Naive thymus-derived CD4-positive, alpha-beta T cell (primary cell): ENCODE measurements at regions not wholly inside any gene's neighbourhood (a gene's known extent, or its start where the extent isn't known, plus 50 kb on each side); places are given as distances from the start of the nearest gene placed in this dataset.

ENCODE experiments used
- ATAC-seq: fragments of 150-1000 bp; cut with Tn5 transposase; 2 replicates; pipeline ENCODE4 v1.10.0; 2021; ENCODE audit warnings: mild to moderate bottlenecking, moderate library complexity
- CTCF ChIA-PET: fragments of 350-600 bp; sonication (Branson Sonifier 250); formaldehyde crosslinking; loops from one replicate; lab custom pipeline; 2021; ENCODE audit warnings: antibody characterized with exemption; lab: Charles Lee
- POLR2A ChIA-PET: fragments of 350-600 bp; sonication (Branson Sonifier 250); formaldehyde crosslinking; loops from one replicate; lab custom pipeline; 2021; ENCODE audit warnings: antibody characterized with exemption, inconsistent platforms; lab: Charles Lee
- DNase-seq, 9 donors: peaks; one replicate each; pipeline versions ENCODE4 v3.0.0 to v3.0.0-alpha.2; 2020 to 2022; ENCODE audit warnings: mixed read lengths in 1 of 9
- H3K27ac ChIP-seq: one replicate; pipeline ENCODE4 v1.7.0; 2013; ENCODE audit warnings: mild to moderate bottlenecking, low read depth, low read length, moderate library complexity
- H3K27me3 ChIP-seq, 2 donors: one replicate each; pipeline ENCODE4 v1.7.0; 2013; ENCODE audit warnings: low read length in 2 of 2, mild to moderate bottlenecking in 2 of 2, moderate library complexity in 2 of 2; ENCODE audit not compliant: control insufficient read depth in 2 of 2, insufficient read depth in 2 of 2
- H3K36me3 ChIP-seq, 3 experiments: 1 replicate in 2 of 3; 2 replicates in 1 of 3; pipeline ENCODE4 v1.7.0; 2013; ENCODE audit warnings: low read length in 3 of 3, mild to moderate bottlenecking in 3 of 3, moderate library complexity in 1 of 3; ENCODE audit not compliant: insufficient read depth in 3 of 3, control insufficient read depth in 2 of 3
- H3K4me1 ChIP-seq, 2 donors: one replicate each; pipeline ENCODE4 v1.7.0; 2013; ENCODE audit warnings: low read length in 2 of 2, mild to moderate bottlenecking in 2 of 2, moderate library complexity in 1 of 2; ENCODE audit not compliant: control insufficient read depth in 2 of 2, insufficient read depth in 2 of 2
- H3K4me3 ChIP-seq: 2 replicates; pipeline ENCODE4 v1.7.0; 2013; ENCODE audit warnings: mild to moderate bottlenecking, low read length
- H3K9me3 ChIP-seq, 3 experiments: 1 replicate in 2 of 3; 2 replicates in 1 of 3; pipeline ENCODE4 v1.7.0; 2013; ENCODE audit warnings: low read length in 3 of 3; ENCODE audit not compliant: control insufficient read depth in 2 of 3
- H3K27ac Mint-ChIP-seq, 9 donors: one replicate each; pipeline ENCODE4 v1.8.0; 2020 to 2022; ENCODE audit warnings: mixed read lengths in 9 of 9, mild to moderate bottlenecking in 8 of 9, moderate library complexity in 5 of 9, inconsistent platforms in 2 of 9
- H3K27me3 Mint-ChIP-seq, 5 donors: one replicate each; pipeline ENCODE4 v1.8.0; 2021 to 2022; ENCODE audit warnings: mixed read lengths in 5 of 5, mild to moderate bottlenecking in 1 of 5
- H3K36me3 Mint-ChIP-seq, 5 donors: one replicate each; pipeline ENCODE4 v1.8.0; 2020 to 2022; ENCODE audit warnings: mixed read lengths in 5 of 5, mild to moderate bottlenecking in 3 of 5, inconsistent platforms in 1 of 5
- H3K4me1 Mint-ChIP-seq, 7 donors: one replicate each; pipeline ENCODE4 v1.8.0; 2020 to 2022; ENCODE audit warnings: mixed read lengths in 7 of 7, mild to moderate bottlenecking in 3 of 7, inconsistent platforms in 1 of 7
- H3K4me3 Mint-ChIP-seq, 10 donors: one replicate each; pipeline ENCODE4 v1.8.0; 2020 to 2022; ENCODE audit warnings: mild to moderate bottlenecking in 10 of 10, mixed read lengths in 10 of 10, moderate library complexity in 6 of 10, inconsistent platforms in 2 of 10
- H3K9me3 Mint-ChIP-seq, 11 donors: one replicate each; pipeline ENCODE4 v1.8.0; 2020 to 2022; ENCODE audit warnings: mixed read lengths in 11 of 11, mild to moderate bottlenecking in 4 of 11, inconsistent platforms in 1 of 11, moderate library complexity in 1 of 11
- intact Hi-C, 2 donors: fragments of 100-400 bp; cut with micrococcal nuclease; formaldehyde crosslinking; loops; one replicate each; pipeline ENCODE4 v1.15.1; 2023

- Histone ChIP-seq H3K4me3 (no peak overlapping the region), H3K4me1 (no peaks in the 10 kb centered on the region), H3K27me3 (no peaks in the 10 kb centered on the region), H3K36me3 (no peaks in the 10 kb centered on the region), H3K9me3 (no peaks in the 10 kb centered on the region), H3K27ac (no peak overlapping the region)
- Mint-ChIP-seq H3K9me3 (no peaks in the 10 kb centered on the region), H3K27ac (no peak overlapping the region), H3K4me3 (no peak overlapping the region), H3K4me1 (no peaks in the 10 kb centered on the region), H3K27me3 (peaks cover 0 to 6% (median 0%) of the 10 kb centered on the region in 5 donors), H3K36me3 (no peaks in the 10 kb centered on the region)
- ChIA-PET CTCF (no interaction called here), POLR2A (no interaction called here)
- ATAC-seq (no peak), DNase-seq (no peak)
- intact Hi-C loops: no loop called here
Observed at GRCh38 chr2:106294182-106294581, 100.1 kb upstream of the UXS1 start.

DNA sequence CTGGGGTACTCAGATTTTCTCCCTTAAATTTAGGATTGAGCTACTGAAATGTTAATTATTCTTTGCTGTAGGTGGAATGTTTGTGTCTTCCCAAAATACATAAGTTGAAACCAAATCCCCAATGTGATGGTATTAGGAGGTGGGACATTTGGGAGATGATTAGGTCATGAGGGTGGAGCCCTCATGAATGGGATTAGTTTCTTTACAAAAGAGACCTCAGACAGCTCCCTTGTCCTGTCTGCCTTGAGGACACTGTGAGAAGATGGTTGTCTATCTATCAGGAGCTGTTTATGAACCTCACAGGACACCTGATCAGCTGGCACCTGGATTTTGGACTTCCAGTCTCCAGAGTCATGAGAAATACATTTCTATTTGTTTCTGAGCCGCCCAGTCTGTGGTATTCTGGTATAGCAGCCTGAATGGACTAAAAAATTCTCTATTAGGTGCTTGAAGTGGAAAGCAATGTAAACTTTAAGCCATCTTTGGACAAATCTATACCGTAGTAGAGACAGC, 99.2 kb upstream of the UXS1 start:
- Histone ChIP-seq H3K9me3 (no peaks in the 10 kb centered on the region), H3K4me3 (no peak overlapping the region), H3K27me3 (no peaks in the 10 kb centered on the region), H3K36me3 (no peaks in the 10 kb centered on the region), H3K27ac (no peak overlapping the region), H3K4me1 (no peaks in the 10 kb centered on the region)
- Mint-ChIP-seq H3K4me3 (no peak overlapping the region), H3K27me3 (peaks cover 0 to 6% (median 0%) of the 10 kb centered on the region in 5 donors), H3K36me3 (no peaks in the 10 kb centered on the region), H3K27ac (no peak overlapping the region), H3K9me3 (no peaks in the 10 kb centered on the region), H3K4me1 (no peaks in the 10 kb centered on the region)
- ChIA-PET CTCF (no interaction called here), POLR2A (no interaction called here)
- DNase-seq: no peak
- intact Hi-C loops: no loop called here
- ATAC-seq: no peak

- no peaks in the 10 kb centered on the region for H3K36me3 Mint-ChIP-seq
- Histone ChIP-seq H3K36me3 (no peaks in the 10 kb centered on the region), H3K4me1 (no peaks in the 10 kb centered on the region), H3K27me3 (no peaks in the 10 kb centered on the region), H3K4me3 (no peak overlapping the region), H3K9me3 (no peaks in the 10 kb centered on the region), H3K27ac (no peak overlapping the region)
- intact Hi-C loops: no loop called here
- H3K27me3 Mint-ChIP-seq: peaks cover 0 to 3% (median 0%) of the 10 kb centered on the region in 5 donors
- no peak overlapping the region for H3K4me3 Mint-ChIP-seq
- no peaks in the 10 kb centered on the region for H3K4me1 Mint-ChIP-seq
- CTCF ChIA-PET: no interaction called here
- no peak overlapping the region for H3K27ac Mint-ChIP-seq
- no peak for ATAC-seq
- H3K9me3 Mint-ChIP-seq: no peaks in the 10 kb centered on the region
- POLR2A ChIA-PET: no interaction called here
- no peak for DNase-seq
Observed at GRCh38 chr2:106292627-106293026, 98.5 kb upstream of the UXS1 start.

DNA sequence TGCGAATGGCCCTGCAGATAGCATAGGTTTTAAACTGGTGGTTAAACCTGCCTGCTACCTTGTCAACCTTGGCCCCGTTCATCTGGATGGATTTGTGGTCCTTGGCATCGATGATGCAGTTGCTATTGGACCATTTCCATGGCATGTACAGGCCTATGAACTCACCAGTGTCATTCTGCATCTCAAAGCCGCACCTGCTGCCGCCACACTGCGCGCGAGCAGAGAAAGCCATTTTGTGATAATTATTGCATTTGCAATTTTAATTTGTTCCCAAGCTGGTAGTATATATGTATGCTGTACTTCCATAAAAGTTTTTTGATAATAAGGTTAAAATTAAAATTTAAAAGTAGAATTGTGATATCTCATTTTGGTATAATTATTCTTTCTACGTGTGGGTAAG, 94.8 kb upstream of the UXS1 start:
- intact Hi-C loops: no loop called here
- no peak overlapping the region for H3K27ac Mint-ChIP-seq
- DNase-seq (no peak), ATAC-seq (no peak)
- no peak overlapping the region for H3K27ac ChIP-seq
- CTCF ChIA-PET: no interaction called here
- H3K4me1 ChIP-seq: no peaks in the 10 kb centered on the region
- no peaks in the 10 kb centered on the region for H3K27me3 Mint-ChIP-seq
- POLR2A ChIA-PET: no interaction called here
- no peaks in the 10 kb centered on the region for H3K36me3 ChIP-seq
- H3K36me3 Mint-ChIP-seq: no peaks in the 10 kb centered on the region
- H3K4me1 Mint-ChIP-seq: no peaks in the 10 kb centered on the region
- no peak overlapping the region for H3K4me3 ChIP-seq
- no peaks in the 10 kb centered on the region for H3K9me3 ChIP-seq
- H3K4me3 Mint-ChIP-seq: no peak overlapping the region
- peaks cover 0 to 1% (median 0%) of the 10 kb centered on the region in 11 donors for H3K9me3 Mint-ChIP-seq
- H3K27me3 ChIP-seq: no peaks in the 10 kb centered on the region

GRCh38 chr2:106285237-106285829, 91.2 kb upstream of the UXS1 start:
- no peaks in the 10 kb centered on the region for H3K36me3 Mint-ChIP-seq
- POLR2A ChIA-PET: no interaction called here
- Histone ChIP-seq H3K27ac (no peak overlapping the region), H3K4me3 (no peak overlapping the region), H3K9me3 (no peaks in the 10 kb centered on the region), H3K4me1 (no peaks in the 10 kb centered on the region), H3K27me3 (no peaks in the 10 kb centered on the region), H3K36me3 (no peaks in the 10 kb centered on the region)
- peaks cover 0 to 1% (median 0%) of the 10 kb centered on the region in 11 donors for H3K9me3 Mint-ChIP-seq
- peaks cover 0 to 8% (median 2%) of the 10 kb centered on the region in 5 donors for H3K27me3 Mint-ChIP-seq
- no peak for ATAC-seq
- H3K4me3 Mint-ChIP-seq: no peak overlapping the region
- H3K27ac Mint-ChIP-seq: no peak overlapping the region
- H3K4me1 Mint-ChIP-seq: no peaks in the 10 kb centered on the region
- CTCF ChIA-PET: no interaction called here
- DNase-seq: no peak
- intact Hi-C loops: no loop called here

- Histone ChIP-seq H3K36me3 (no peaks in the 10 kb centered on the region), H3K9me3 (no peaks in the 10 kb centered on the region), H3K27ac (no peak overlapping the region), H3K27me3 (no peaks in the 10 kb centered on the region), H3K4me1 (no peaks in the 10 kb centered on the region), H3K4me3 (no peak overlapping the region)
- H3K36me3 Mint-ChIP-seq: no peaks in the 10 kb centered on the region
- H3K27me3 Mint-ChIP-seq: peaks cover 0 to 8% (median 5%) of the 10 kb centered on the region in 5 donors
- ATAC-seq (no peak), DNase-seq (no peak)
- POLR2A ChIA-PET: no interaction called here
- CTCF ChIA-PET: no interaction called here
- H3K27ac Mint-ChIP-seq: no peak overlapping the region
- H3K4me3 Mint-ChIP-seq: no peak overlapping the region
- H3K9me3 Mint-ChIP-seq: peaks cover 0 to 1% (median 0%) of the 10 kb centered on the region in 11 donors
- intact Hi-C loops: no loop called here
- no peaks in the 10 kb centered on the region for H3K4me1 Mint-ChIP-seq
Observed at GRCh38 chr2:106284691-106285202, 90.6 kb upstream of the UXS1 start.

- ChIA-PET POLR2A (no interaction called here), CTCF (no interaction called here)
- peaks cover 0 to 1% (median 0%) of the 10 kb centered on the region in 11 donors for H3K9me3 Mint-ChIP-seq
- peaks cover 0 to 8% (median 5%) of the 10 kb centered on the region in 5 donors for H3K27me3 Mint-ChIP-seq
- Histone ChIP-seq H3K9me3 (no peaks in the 10 kb centered on the region), H3K4me3 (no peak overlapping the region), H3K36me3 (no peaks in the 10 kb centered on the region), H3K27me3 (no peaks in the 10 kb centered on the region), H3K4me1 (no peaks in the 10 kb centered on the region), H3K27ac (no peak overlapping the region)
- H3K27ac Mint-ChIP-seq: no peak overlapping the region
- H3K36me3 Mint-ChIP-seq: no peaks in the 10 kb centered on the region
- no peaks in the 10 kb centered on the region for H3K4me1 Mint-ChIP-seq
- ATAC-seq (no peak), DNase-seq (no peak)
- intact Hi-C loops: no loop called here
- H3K4me3 Mint-ChIP-seq: no peak overlapping the region
Observed at GRCh38 chr2:106284255-106284654, 90.2 kb upstream of the UXS1 start.
